Astrocyte of the spinal cord (primary cell): ENCODE measurements at regions not wholly inside any gene's neighbourhood (a gene's known extent, or its start where the extent isn't known, plus 50 kb on each side); places are given as distances from the start of the nearest gene placed in this dataset.

ENCODE experiments used
- DNase-seq: peaks from one replicate; pipeline ENCODE4 v3.0.0; 2011; ENCODE audit warnings: low read depth, low spot score
- H3K4me3 ChIP-seq: 2 replicates; pipeline ENCODE4 v1.5.1; 2011; ENCODE audit warnings: low read depth, mild to moderate bottlenecking, low read length, moderate library complexity
- in situ Hi-C: cut with HindIII; loops from 2 replicates; pipeline ENCODE4 v1.10.0; 2017; ENCODE audit warnings: low sequenced_read_pairs
- TF ChIP-seq, protein P1 (sequence below): IDR thresholded peaks from 2 replicates; pipeline ENCODE4 v1.5.1; 2012; ENCODE audit warnings: low read depth, mild to moderate bottlenecking, low read length, inconsistent platforms

GRCh38 chr5:128757196-128757959 is 207.9 kb upstream of the SLC27A6 start:
- no peak overlapping the region for H3K4me3 ChIP-seq
- TF ChIP-seq, protein P1, sequence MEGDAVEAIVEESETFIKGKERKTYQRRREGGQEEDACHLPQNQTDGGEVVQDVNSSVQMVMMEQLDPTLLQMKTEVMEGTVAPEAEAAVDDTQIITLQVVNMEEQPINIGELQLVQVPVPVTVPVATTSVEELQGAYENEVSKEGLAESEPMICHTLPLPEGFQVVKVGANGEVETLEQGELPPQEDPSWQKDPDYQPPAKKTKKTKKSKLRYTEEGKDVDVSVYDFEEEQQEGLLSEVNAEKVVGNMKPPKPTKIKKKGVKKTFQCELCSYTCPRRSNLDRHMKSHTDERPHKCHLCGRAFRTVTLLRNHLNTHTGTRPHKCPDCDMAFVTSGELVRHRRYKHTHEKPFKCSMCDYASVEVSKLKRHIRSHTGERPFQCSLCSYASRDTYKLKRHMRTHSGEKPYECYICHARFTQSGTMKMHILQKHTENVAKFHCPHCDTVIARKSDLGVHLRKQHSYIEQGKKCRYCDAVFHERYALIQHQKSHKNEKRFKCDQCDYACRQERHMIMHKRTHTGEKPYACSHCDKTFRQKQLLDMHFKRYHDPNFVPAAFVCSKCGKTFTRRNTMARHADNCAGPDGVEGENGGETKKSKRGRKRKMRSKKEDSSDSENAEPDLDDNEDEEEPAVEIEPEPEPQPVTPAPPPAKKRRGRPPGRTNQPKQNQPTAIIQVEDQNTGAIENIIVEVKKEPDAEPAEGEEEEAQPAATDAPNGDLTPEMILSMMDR: no peak
- in situ Hi-C loops: no loop called here
- DNase-seq: no peak

- TF ChIP-seq, protein P1: no peak
- no peak overlapping the region for H3K4me3 ChIP-seq
- in situ Hi-C loops: no loop called here
- no peak for DNase-seq
These were observed 202.5 kb upstream of the SLC27A6 start for GRCh38 chr5:128762661-128763306.

- DNase-seq: no peak
- TF ChIP-seq, protein P1: no peak
- no peak overlapping the region for H3K4me3 ChIP-seq
- in situ Hi-C loops: no loop called here
These were observed 202.0 kb upstream of the SLC27A6 start for GRCh38 chr5:128763321-128763720.

DNA sequence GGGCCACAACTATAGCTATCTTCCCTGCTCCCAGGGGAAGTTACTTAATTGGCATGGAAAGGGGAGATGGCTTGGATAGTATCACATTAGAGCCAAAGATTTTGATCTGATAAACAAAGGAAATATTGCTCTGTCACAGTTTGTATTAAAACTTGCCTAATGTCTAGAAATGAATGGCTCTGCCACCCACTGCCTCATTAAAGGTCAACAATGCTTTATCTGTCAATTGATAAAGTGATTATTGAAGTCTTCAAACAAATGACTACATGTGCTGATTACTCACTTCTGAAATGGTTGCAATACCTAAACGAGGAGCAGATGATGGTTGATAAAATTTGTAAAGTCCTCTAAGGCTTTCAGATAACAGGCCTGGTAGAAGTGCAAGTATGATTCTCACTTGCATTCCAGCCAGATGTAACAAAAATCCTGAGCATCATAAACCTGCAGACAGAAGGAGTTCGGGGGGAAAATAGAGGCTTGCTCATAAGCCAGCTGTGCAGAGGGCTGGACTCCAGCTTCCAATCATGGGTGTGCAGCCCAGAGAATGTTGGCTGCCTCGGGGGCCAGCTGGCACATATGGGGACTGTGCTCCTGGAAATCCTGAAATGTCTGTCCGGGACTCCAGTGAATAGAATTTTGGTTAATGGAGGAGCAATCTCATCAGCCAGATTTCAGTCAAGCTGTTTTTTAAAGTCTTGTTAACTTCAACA is 200.5 kb upstream of the SLC27A6 start:
- in situ Hi-C loops: no loop called here
- DNase-seq: no peak
- TF ChIP-seq, protein P1: no peak
- H3K4me3 ChIP-seq: no peak overlapping the region

DNA sequence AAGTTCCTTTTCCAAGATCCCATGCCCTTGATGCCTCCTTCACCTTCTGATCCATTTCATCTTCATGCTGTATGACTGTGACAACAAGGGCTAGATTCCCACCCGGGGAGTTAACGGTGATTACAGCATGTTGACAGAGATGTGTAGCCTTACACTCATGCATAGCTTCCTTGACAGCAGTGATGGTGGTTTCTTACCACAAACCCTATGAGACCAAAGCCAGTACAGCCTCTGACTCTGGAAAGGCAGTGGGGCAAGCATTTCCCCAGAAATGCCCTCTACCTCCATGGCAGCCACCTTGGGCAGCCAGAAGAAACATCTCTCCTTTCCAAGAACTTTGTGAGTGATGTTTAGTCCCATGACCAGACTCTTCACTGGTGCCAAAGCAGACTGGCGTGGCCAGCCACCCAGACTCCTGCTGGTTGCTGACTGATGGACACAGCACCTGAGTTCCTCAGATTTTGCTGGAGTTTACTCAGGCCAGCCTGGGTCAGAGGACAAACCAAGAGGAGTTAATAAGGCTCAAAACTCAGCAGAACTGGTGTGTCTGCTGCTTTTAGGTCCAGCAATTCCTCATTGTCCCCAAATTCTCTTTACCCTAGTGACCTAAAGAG is 199.7 kb upstream of the SLC27A6 start:
- in situ Hi-C loops: no loop called here

DNA sequence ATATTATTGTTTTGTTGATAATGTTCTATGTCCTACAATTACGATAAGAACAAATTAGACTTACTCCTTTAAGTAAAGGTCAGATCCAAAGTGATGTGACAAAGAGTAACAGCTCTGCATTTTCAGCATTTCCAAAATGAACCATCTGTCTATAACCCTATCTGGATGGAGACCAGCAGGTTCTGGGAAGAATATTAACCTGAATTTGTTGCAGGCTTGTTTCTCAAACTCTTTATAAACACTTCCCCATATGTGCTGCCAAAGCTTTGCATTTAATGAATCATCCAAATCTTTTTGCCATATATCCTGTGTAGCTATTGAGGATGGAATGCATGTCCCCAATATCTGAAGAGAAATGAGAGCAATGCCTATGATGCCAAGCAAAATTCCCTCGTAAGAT is 198.9 kb upstream of the SLC27A6 start:
- H3K4me3 ChIP-seq: no peak overlapping the region
- TF ChIP-seq, protein P1: no peak
- in situ Hi-C loops: no loop called here
- no peak for DNase-seq

More for the DNA sequence above, 199.7 kb upstream of the SLC27A6 start:
- no peak overlapping the region for H3K4me3 ChIP-seq
- no peak for DNase-seq
- TF ChIP-seq, protein P1: no peak
